ENCODE measurements at regions not wholly inside any gene's neighbourhood (a gene's known extent, or its start where the extent isn't known, plus 50 kb on each side); places are given as distances from the start of the nearest gene placed in this dataset.

DNA sequence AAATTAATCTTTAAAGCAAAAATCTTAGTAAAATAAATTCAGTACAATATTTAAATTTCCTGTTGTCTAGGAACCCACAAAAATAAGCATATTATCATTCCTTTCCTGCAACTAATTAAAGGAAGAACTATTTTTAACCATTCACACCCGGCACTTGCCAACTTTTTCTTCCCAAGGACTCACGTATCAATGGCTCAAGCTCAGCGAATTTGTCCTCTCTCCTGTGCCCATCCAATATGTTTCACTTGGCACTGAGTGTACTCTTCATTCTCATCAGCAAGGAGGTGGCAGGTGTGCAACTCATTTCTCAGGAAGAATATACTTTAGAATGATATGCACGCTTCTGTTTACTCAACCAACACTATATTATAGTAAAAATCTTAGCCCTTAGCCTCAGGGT lies 419.4 kb downstream of the C6orf118 start:
- no peak for TF ChIP-seq POLR2A (IDR thresholded peaks at IDR 0.05)
- TF ChIP-seq, protein P1, sequence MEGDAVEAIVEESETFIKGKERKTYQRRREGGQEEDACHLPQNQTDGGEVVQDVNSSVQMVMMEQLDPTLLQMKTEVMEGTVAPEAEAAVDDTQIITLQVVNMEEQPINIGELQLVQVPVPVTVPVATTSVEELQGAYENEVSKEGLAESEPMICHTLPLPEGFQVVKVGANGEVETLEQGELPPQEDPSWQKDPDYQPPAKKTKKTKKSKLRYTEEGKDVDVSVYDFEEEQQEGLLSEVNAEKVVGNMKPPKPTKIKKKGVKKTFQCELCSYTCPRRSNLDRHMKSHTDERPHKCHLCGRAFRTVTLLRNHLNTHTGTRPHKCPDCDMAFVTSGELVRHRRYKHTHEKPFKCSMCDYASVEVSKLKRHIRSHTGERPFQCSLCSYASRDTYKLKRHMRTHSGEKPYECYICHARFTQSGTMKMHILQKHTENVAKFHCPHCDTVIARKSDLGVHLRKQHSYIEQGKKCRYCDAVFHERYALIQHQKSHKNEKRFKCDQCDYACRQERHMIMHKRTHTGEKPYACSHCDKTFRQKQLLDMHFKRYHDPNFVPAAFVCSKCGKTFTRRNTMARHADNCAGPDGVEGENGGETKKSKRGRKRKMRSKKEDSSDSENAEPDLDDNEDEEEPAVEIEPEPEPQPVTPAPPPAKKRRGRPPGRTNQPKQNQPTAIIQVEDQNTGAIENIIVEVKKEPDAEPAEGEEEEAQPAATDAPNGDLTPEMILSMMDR (IDR thresholded peaks at IDR 0.05) = no peak
